Dedifferentiated amniotic fluid mesenchymal stem cell (primary cell): ENCODE measurements at regions not wholly inside any gene's neighbourhood (a gene's known extent, or its start where the extent isn't known, plus 50 kb on each side); places are given as distances from the start of the nearest gene placed in this dataset.

ENCODE experiments used
- DNase-seq: peaks from one replicate; pipeline ENCODE4 v3.0.0-alpha.2; 2016; ENCODE audit errors: extremely low spot score

DNA sequence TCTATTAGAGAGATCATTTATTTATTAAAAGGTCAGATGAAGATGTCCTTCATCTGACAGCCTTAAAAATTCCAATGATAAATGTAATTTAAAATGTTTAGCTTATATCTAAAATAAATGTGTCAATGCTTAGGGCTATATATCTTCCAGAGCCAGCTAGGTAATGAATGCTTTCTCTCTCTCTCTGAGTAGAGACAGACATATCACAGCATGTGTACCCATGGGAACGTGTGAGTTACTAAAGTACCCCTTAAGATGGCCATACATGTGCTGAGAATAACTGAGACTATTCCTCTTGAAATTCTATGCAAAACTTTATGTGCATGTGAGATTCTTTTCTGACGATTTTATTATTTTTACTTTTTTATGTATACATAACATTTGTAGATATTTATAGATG lies 420.9 kb upstream of the ST6GAL2 start:
- DNase-seq: no peak

DNA sequence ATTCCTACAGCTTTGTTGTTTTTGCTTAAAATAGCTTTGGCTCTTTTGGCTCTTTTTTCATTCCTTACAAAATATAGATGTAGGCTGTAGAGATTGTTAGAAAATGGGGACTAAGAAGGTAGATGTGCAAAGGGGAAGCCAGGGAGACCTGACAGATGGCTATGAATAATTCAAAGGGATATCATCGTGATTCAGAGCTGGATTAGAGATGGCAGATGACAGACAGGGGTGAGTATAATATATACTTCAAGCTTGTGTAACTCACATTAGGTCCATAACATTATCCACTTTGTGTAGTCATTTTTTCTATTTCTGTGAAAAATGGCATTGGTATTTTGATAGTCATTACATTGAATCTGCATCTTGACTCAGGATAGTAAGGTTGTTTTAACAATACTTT lies 422.9 kb upstream of the ST6GAL2 start:
- no peak for DNase-seq

DNA sequence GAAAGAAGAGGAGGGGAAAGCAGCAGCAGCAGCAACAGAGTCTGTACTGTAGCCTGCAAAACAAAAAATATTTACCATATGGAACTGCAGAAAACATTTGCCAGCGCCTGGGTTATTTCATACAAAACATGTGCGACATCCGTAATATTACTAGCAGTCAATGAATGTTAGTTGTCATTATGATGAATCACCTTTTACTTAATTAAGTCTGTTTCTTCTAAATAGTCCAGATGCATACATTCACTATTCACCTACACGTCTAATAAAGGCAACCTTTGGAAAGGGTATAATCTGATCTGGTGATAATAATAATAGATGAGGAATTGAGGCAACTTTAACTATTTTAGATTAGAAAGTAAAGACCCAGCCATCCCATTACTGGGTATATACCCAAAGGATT lies 426.3 kb upstream of the ST6GAL2 start:
- no peak for DNase-seq

GRCh38 chr2:107313316-107313715 lies 427.3 kb upstream of the ST6GAL2 start:
- no peak for DNase-seq

- no peak for DNase-seq
Measured at GRCh38 chr2:107320881-107321280, 434.9 kb upstream of the ST6GAL2 start.

GRCh38 chr2:107322416-107322815 lies 436.4 kb upstream of the ST6GAL2 start:
- no peak for DNase-seq

DNA sequence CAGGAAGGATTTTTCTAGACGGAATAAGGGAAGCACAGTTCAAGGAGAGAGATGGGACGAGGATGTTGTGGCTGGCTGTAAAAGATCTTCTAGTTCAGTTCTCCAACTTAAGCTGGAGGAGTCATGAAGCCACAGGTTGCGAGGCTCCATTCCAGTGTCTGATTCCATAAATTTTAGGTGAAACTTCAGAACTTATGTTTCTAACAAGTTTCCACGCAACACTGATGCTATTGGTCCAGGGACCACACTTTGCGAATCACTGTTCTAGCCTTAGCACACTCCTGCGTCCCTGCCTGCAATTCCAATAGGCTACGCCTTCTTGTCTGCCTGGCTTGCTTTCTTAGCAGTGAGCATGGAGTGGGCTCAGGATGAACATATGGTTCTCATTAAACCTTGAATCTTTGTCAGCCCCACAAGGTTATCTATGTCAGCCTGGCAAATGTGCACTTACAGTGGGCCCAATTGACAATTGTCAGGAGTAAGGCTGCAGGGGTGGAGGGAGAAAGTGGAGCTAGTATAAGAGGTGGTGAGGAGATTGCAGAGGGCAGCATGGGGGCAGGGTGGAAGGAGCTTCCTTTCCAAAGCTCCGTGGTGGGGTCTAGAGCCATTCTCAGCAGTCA lies 438.1 kb upstream of the ST6GAL2 start:
- DNase-seq: no peak

- DNase-seq: peak; percentile 78
Measured at GRCh38 chr2:107325981-107326786, 440.2 kb upstream of the ST6GAL2 start.

GRCh38 chr2:107334306-107334705 lies 448.3 kb upstream of the ST6GAL2 start:
- peak; percentile 23 for DNase-seq

- no peak for DNase-seq
Measured at GRCh38 chr2:107336526-107336925, 450.6 kb upstream of the ST6GAL2 start.

GRCh38 chr2:107337209-107337898 lies 451.4 kb upstream of the ST6GAL2 start:
- peak; percentile 86 for DNase-seq

DNA sequence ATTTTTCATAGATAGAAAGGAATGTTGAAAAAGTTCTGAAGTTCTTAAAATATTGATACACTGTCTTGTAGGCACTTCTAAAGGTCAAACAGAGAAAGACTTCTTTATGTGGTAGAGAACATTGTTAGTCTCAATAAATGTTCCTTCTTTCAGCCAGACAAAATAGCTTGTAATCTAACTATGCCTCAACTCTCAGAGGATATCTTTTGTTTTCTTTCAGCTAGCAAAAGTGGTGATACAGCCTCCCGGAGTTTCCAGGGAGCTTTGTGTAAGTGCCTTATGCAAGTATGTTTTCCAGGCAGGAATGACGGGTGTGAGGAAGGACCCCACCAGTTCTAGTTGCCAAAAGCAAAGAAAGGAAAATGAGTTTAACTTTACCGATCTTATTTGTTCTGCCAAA lies 452.1 kb upstream of the ST6GAL2 start:
- no peak for DNase-seq

DNA sequence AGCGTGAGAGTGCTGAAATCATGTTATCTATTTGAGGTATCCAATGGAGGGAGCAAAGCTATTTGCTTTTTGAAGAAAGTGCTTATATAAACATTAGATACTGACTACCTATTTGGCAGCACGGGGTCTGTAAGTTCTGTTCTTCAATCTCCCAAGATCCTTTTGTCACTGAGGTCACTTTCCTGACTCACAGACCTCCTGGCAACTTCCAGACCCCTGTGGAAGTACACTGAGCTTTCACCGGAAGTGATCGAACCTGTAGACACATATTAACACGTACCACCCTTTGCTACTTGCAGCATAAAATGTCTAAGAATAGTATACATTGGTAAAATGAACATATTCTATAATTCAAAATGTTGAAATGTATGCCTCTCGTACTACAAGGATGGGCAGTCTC lies 452.6 kb upstream of the ST6GAL2 start:
- no peak for DNase-seq

GRCh38 chr2:107340955-107341354 lies 455.0 kb upstream of the ST6GAL2 start:
- no peak for DNase-seq

DNA sequence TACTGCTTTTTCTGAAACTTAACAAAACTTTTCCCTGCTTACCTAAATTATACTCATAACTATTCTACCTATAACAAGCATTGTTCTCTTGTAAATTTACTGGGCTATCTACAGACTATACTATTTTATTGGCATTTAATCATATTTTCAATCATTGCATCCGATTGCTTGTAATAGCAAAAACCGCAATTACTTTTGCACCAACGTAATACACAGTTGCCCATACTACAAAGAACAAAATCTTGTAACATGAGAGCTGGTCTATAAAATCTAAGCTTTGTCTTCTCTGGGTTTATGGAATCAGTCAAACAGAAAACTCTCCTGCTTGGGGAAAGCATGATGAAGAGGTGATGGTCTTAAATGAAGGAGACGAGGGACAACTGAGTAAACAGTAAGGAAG lies 463.4 kb upstream of the ST6GAL2 start:
- no peak for DNase-seq

GRCh38 chr2:107354175-107354574 lies 468.2 kb upstream of the ST6GAL2 start:
- no peak for DNase-seq

GRCh38 chr2:107358362-107358761 lies 468.3 kb upstream of the RGPD4 start:
- DNase-seq: no peak

GRCh38 chr2:107359021-107359420 lies 467.7 kb upstream of the RGPD4 start:
- no peak for DNase-seq

DNA sequence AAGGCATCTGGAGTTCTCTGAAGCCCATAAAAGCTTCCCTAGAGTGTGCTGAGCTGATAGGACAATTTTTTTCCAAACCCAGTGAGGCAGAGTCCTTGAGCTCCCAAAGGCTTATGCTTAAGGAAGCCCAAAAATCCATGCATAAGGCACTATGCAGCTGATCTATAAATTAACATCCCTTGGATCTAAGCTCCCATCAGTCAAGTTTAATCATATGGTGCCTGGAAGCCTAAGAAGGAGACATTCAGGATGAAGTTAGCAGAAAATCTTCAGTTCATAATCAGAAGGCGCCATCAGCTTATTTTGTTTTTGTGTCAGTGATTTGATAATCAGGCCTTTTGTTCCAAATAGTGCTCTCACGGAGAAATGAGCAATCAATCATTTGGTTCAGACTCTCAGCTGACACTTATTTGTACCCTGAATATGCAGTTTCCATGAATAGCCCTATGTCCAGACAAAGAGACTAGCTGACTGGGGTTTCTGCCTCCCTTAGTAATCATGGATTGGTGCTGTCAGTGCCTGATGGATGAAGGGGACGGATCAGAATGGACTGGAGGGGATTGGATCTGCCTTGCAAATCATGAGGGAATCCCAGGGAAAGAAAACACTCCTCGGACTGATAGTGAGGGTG lies 464.8 kb upstream of the RGPD4 start:
- no peak for DNase-seq

DNA sequence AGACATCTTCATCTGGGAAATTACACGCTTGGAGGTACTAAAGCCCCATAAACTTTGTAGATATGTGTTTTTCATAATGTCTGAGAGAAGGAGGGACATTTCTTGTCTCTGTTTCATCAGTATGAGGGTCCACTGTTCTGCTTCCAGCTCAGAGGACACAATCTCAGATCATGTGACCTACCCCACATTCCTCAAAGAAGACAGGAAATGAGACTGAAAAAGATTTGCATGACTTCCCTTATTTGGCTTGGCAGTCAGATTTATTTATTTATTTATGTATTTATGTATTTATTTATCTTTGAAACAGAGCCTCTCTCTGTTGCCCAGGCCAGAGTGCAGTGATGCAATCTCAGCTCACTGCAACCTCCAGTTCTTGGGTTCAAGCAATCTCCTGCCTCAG lies 463.7 kb upstream of the RGPD4 start:
- no peak for DNase-seq

GRCh38 chr2:107363806-107364205 lies 462.9 kb upstream of the RGPD4 start:
- no peak for DNase-seq

DNA sequence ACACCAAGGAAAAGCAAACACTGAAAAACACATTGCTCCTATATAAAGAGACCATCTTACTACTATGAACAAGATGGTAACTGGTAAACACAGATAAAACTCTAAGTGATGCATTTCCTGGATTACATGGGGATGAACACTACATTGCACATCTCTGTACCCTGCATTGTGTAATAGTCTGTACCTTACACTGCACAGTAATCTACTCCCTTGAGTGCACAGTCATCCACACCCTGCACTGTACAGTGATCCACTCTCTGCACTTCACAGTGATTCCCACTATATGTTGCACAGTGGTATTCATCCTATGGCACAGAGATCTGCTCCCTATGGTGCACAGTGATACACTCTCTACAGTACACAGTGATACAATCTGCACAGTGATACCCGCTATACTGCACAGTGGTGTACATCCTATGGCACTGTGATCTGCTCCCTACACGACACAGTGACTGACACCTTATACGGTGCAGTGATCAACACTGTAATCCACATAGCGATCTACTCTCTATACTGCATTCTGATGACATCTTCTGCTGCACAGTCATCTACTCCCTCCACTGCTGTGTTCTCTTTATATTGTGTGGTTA lies 462.2 kb upstream of the RGPD4 start:
- DNase-seq: no peak
